ENCODE measurements at regions not wholly inside any gene's neighbourhood (a gene's known extent, or its start where the extent isn't known, plus 50 kb on each side); places are given as distances from the start of the nearest gene placed in this dataset.

- TF ChIP-seq CTCF (IDR thresholded peaks at IDR 0.05; ENCODE audit: extremely low read depth in 1 of 2, insufficient read depth in 1 of 2, low read depth in 1 of 2, low read length in 2 of 2) (no peak), MAX (IDR thresholded peaks at IDR 0.05; ENCODE audit: insufficient read depth, insufficient read length) (no peak), POLR2AphosphoS5 (IDR thresholded peaks at IDR 0.05; ENCODE audit: insufficient read depth, low read depth, low read length) (no peak), POLR2A (IDR thresholded peaks at IDR 0.05; ENCODE audit: low read depth, low read length) (no peak), EZH2 (IDR thresholded peaks at IDR 0.05; ENCODE audit: borderline replicate concordance, low read depth, low read length, severe bottlenecking) (no peak), GATA2 (IDR thresholded peaks at IDR 0.05; ENCODE audit: insufficient read depth, insufficient read length, low read depth, low read length) (no peak), JUN (IDR thresholded peaks at IDR 0.05; ENCODE audit: borderline replicate concordance, insufficient read depth, insufficient read length, low read depth) (no peak), MYC (IDR thresholded peaks at IDR 0.05; ENCODE audit: low read depth, low read length) (no peak), FOS (IDR thresholded peaks at IDR 0.05; ENCODE audit: borderline replicate concordance, insufficient read depth, low read length) (no peak)
These were observed 73.1 kb upstream of the BZW1 start for GRCh38 chr2:200738590-200738989.

Data from endothelial cell of umbilical vein (primary cell).